GM12878 (cell line): ENCODE measurements at regions not wholly inside any gene's neighbourhood (a gene's known extent, or its start where the extent isn't known, plus 50 kb on each side); places are given as distances from the start of the nearest gene placed in this dataset.

Source experiments
- ATAC-seq: fragments of 200-7000 bp; cut with Tn5 transposase; 3 replicates; pipeline ENCODE4 v1.9.1; 2020; ENCODE audit warnings: mild to moderate bottlenecking, moderate library complexity
- BruUV-seq: library from RNA; stranded (reverse); fragments of 400-500 nt; replicated peaks from 2 replicates; lab custom pipeline; 2021; lab: Mats Ljungman, UMichigan
- CTCF ChIA-PET: fragments of 300-600 bp; sonication (Branson Sonifier 250); formaldehyde crosslinking; extraction: SDS; loops from one replicate; lab custom pipeline; 2021; ENCODE audit warnings: inconsistent platforms; lab: Yijun Ruan, JAX
- POLR2A ChIA-PET: fragments of 350-600 bp; formaldehyde crosslinking; extraction: SDS; loops from one replicate; lab custom pipeline; 2021; ENCODE audit warnings: inconsistent platforms; lab: Charles Lee
- RAD21 ChIA-PET: fragments of 300-600 bp; sonication (Branson Sonifier 250); formaldehyde crosslinking; loops from one replicate; lab custom pipeline; 2023; ENCODE audit warnings: antibody characterized with exemption; ENCODE audit not compliant: unreplicated experiment; lab: Charles Lee
- SMC1A ChIA-PET: fragments of 300-600 bp; sonication (Branson Sonifier 250); formaldehyde crosslinking; loops from one replicate; lab custom pipeline; 2023; ENCODE audit not compliant: unreplicated experiment, uncharacterized antibody; lab: Charles Lee
- DNase-seq: peaks from one replicate; pipeline ENCODE4 v3.0.0-alpha.2; 2011; ENCODE audit warnings: low read depth, low spot score
- FAIRE-seq: peaks from 3 replicates; lab custom pipeline; 2011; peaks lifted over from hg19 to GRCh38; lab: Jason Lieb, UNC
- H2AFZ ChIP-seq: 2 replicates; pipeline ENCODE4 v1.6.0; 2011; ENCODE audit warnings: low read depth, low read length, control low read depth; ENCODE audit not compliant: control insufficient read depth
- H3K27ac ChIP-seq: 2 replicates; pipeline ENCODE4 v1.5.1; 2011; ENCODE audit warnings: control low read depth; ENCODE audit not compliant: control insufficient read depth, insufficient read depth
- H3K27me3 ChIP-seq, 2 experiments: replicated peaks in 1 of 2; 2 replicates each; pipeline versions ENCODE4 v1.6.0 to v1.6.1; 2011; ENCODE audit warnings: low read length in 1 of 2; ENCODE audit not compliant: control insufficient read depth in 2 of 2, insufficient read depth in 2 of 2
- H3K36me3 ChIP-seq, 2 experiments: 2 replicates each; pipeline ENCODE4 v1.5.1; 2011; ENCODE audit warnings: low read length in 1 of 2; ENCODE audit not compliant: control insufficient read depth in 2 of 2, insufficient read depth in 2 of 2
- H3K4me1 ChIP-seq: 2 replicates; pipeline ENCODE4 v1.6.1; 2011; ENCODE audit warnings: mild to moderate bottlenecking, low read length, moderate library complexity, mixed read lengths; ENCODE audit not compliant: control insufficient read depth, insufficient read depth
- H3K4me2 ChIP-seq: 2 replicates; pipeline ENCODE4 v1.6.0; 2011; ENCODE audit warnings: control low read depth; ENCODE audit not compliant: control insufficient read depth, insufficient read depth
- H3K4me3 ChIP-seq: fragments of 200-600 bp; sonication (generic); 2 replicates; pipeline ENCODE4 v1.5.1; 2016
- H3K79me2 ChIP-seq: 2 replicates; pipeline ENCODE4 v1.6.0; 2011; ENCODE audit warnings: low read length; ENCODE audit not compliant: control insufficient read depth, insufficient read depth
- H3K9ac ChIP-seq: 2 replicates; pipeline ENCODE4 v1.8.0; 2011; ENCODE audit warnings: low read length, control low read depth, mixed read lengths; ENCODE audit not compliant: control insufficient read depth, insufficient read depth
- H3K9me3 ChIP-seq: replicated peaks from 3 replicates; pipeline ENCODE4 v1.5.1; 2011; ENCODE audit warnings: mild to moderate bottlenecking, low read length; ENCODE audit not compliant: control insufficient read depth, insufficient read depth
- H4K20me1 ChIP-seq: 2 replicates; pipeline ENCODE4 v1.6.0; 2011; ENCODE audit not compliant: control insufficient read depth, insufficient read depth
- CBX5 ChIP-seq: sonication (generic); IDR thresholded peaks from 2 replicates; pipeline ENCODE4 v1.6.1; 2016; ENCODE audit warnings: low read depth, moderate library complexity, mild to moderate bottlenecking, inconsistent platforms
- IKZF2 ChIP-seq, 2 experiments: fragments of 450-650 bp; IDR thresholded peaks; 2 replicates each; pipeline ENCODE4 v1.6.1; 2017; ENCODE audit warnings: mild to moderate bottlenecking in 2 of 2, moderate library complexity in 2 of 2
- MEF2A ChIP-seq: IDR thresholded peaks from 2 replicates; pipeline ENCODE4 v1.6.1; 2011; ENCODE audit warnings: low read depth, mild to moderate bottlenecking, low read length, moderate library complexity; ENCODE audit not compliant: insufficient read depth
- MTA3 ChIP-seq: IDR thresholded peaks from 2 replicates; pipeline ENCODE4 v1.6.1; 2012; ENCODE audit warnings: low read length, inconsistent platforms, borderline replicate concordance
- NFIC ChIP-seq: IDR thresholded peaks from 2 replicates; pipeline ENCODE4 v1.6.1; 2012; ENCODE audit warnings: low read depth, mild to moderate bottlenecking, inconsistent platforms, low read length, moderate library complexity
- POU2F2 ChIP-seq: IDR thresholded peaks from 3 replicates; pipeline ENCODE4 v1.6.1; 2011; ENCODE audit warnings: low read depth, mild to moderate bottlenecking, low read length, borderline replicate concordance
- RFX5 ChIP-seq: IDR thresholded peaks from 2 replicates; pipeline ENCODE4 v1.6.1; 2011; ENCODE audit warnings: low read depth, low read length, improper control_type of control experiment
- RUNX3 ChIP-seq: IDR thresholded peaks from 2 replicates; pipeline ENCODE4 v1.6.1; 2012; ENCODE audit warnings: low read length, inconsistent platforms
- SMARCA5 ChIP-seq: fragments of 450-650 bp; IDR thresholded peaks from 2 replicates; pipeline ENCODE4 v1.6.1; 2017; ENCODE audit warnings: mild to moderate bottlenecking
- SUZ12 ChIP-seq: fragments of 200-600 bp; sonication (generic); IDR thresholded peaks from one replicate; pipeline ENCODE4 v1.6.1; 2018; ENCODE audit warnings: antibody characterized with exemption, mild to moderate bottlenecking; ENCODE audit not compliant: unreplicated experiment
- TCF12 ChIP-seq: IDR thresholded peaks from 2 replicates; pipeline ENCODE4 v1.6.1; 2011; ENCODE audit warnings: low read depth, mild to moderate bottlenecking, low read length
- ZNF24 ChIP-seq: fragments of 450-650 bp; IDR thresholded peaks from 2 replicates; pipeline ENCODE4 v1.6.1; 2017; ENCODE audit warnings: antibody characterized with exemption, mild to moderate bottlenecking
- WGBS: methylation state at CpG from one replicate; pipeline ENCODE4 v1.1.6; 2016; ENCODE audit warnings: low lambda C conversion rate; ENCODE audit not compliant: insufficient replicate concordance, insufficient coverage; ENCODE audit errors: missing lambda C conversion rate; 5-methylcytosine and 5-hydroxymethylcytosine counted together
- in situ Hi-C: fragments of 300-500 bp; cut with MboI; formaldehyde crosslinking; loops from 9 replicates; pipeline ENCODE4 v1.14.3; 2018; ENCODE audit warnings: mixed read lengths
- intact Hi-C: fragments of 100-400 bp; cut with micrococcal nuclease; formaldehyde crosslinking; loops from one replicate; pipeline ENCODE4 v1.14.2; 2022; ENCODE audit not compliant: unreplicated experiment
- TF ChIP-seq, protein P1 (sequence below): IDR thresholded peaks from 2 replicates; pipeline ENCODE4 v1.6.1; 2011; ENCODE audit warnings: borderline replicate concordance, low read depth, mild to moderate bottlenecking, moderate library complexity, low read length; ENCODE audit not compliant: insufficient read depth, poor library complexity, severe bottlenecking
- TF ChIP-seq, protein P2 (sequence below): fragments of 150-350 bp; IDR thresholded peaks from 2 replicates; pipeline ENCODE4 v1.6.1; 2016; ENCODE audit warnings: low read depth, low read length

GRCh38 chr2:142673836-142674235 lies 203.6 kb upstream of the KYNU start:
- no peaks in the 10 kb centered on the region for H3K9me3 ChIP-seq
- SMC1A ChIA-PET: interaction anchor here (0.9 kb wide), 1 partner anchor 306 kb away, joined by 4 read pairs; no protein-coding TSS in a partner anchor
- in situ Hi-C loops: no loop called here
- 31% methylated on average over 4 of the region's 4 CpGs for WGBS
- ATAC-seq (no peak), FAIRE-seq (no peak), DNase-seq (no peak)
- POLR2A ChIA-PET: interaction anchor here (0.6 to 0.7 kb wide), 2 partner anchors 78 to 180 kb away, joined by 3 to 5 read pairs; no protein-coding TSS in a partner anchor
- RAD21 ChIA-PET: no interaction called here
- no peak overlapping the region for H3K27ac ChIP-seq
- no peak overlapping the region for H2AFZ ChIP-seq
- H3K79me2 ChIP-seq: no peaks in the 10 kb centered on the region
- no peak for TF ChIP-seq IKZF2 (IDR thresholded peaks at IDR 0.05)
- no peak for TF ChIP-seq RUNX3
- no peak for TF ChIP-seq CBX5
- no peak for TF ChIP-seq POU2F2
- TF ChIP-seq, protein P1, sequence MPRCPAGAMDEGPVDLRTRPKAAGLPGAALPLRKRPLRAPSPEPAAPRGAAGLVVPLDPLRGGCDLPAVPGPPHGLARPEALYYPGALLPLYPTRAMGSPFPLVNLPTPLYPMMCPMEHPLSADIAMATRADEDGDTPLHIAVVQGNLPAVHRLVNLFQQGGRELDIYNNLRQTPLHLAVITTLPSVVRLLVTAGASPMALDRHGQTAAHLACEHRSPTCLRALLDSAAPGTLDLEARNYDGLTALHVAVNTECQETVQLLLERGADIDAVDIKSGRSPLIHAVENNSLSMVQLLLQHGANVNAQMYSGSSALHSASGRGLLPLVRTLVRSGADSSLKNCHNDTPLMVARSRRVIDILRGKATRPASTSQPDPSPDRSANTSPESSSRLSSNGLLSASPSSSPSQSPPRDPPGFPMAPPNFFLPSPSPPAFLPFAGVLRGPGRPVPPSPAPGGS: no peak
- no peak for TF ChIP-seq SUZ12
- TF ChIP-seq TCF12: no peak
- no peak for TF ChIP-seq MTA3
- TF ChIP-seq, protein P2, sequence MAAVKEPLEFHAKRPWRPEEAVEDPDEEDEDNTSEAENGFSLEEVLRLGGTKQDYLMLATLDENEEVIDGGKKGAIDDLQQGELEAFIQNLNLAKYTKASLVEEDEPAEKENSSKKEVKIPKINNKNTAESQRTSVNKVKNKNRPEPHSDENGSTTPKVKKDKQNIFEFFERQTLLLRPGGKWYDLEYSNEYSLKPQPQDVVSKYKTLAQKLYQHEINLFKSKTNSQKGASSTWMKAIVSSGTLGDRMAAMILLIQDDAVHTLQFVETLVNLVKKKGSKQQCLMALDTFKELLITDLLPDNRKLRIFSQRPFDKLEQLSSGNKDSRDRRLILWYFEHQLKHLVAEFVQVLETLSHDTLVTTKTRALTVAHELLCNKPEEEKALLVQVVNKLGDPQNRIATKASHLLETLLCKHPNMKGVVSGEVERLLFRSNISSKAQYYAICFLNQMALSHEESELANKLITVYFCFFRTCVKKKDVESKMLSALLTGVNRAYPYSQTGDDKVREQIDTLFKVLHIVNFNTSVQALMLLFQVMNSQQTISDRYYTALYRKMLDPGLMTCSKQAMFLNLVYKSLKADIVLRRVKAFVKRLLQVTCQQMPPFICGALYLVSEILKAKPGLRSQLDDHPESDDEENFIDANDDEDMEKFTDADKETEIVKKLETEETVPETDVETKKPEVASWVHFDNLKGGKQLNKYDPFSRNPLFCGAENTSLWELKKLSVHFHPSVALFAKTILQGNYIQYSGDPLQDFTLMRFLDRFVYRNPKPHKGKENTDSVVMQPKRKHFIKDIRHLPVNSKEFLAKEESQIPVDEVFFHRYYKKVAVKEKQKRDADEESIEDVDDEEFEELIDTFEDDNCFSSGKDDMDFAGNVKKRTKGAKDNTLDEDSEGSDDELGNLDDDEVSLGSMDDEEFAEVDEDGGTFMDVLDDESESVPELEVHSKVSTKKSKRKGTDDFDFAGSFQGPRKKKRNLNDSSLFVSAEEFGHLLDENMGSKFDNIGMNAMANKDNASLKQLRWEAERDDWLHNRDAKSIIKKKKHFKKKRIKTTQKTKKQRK: no peak
- no peak for TF ChIP-seq RFX5
- TF ChIP-seq SMARCA5: no peak
- TF ChIP-seq NFIC: no peak
- no peak for TF ChIP-seq MEF2A
- TF ChIP-seq ZNF24: no peak
- no peaks in the 10 kb centered on the region for H3K36me3 ChIP-seq
- H4K20me1 ChIP-seq: no peaks in the 10 kb centered on the region
- BruUV-seq: no TSS peak
- CTCF ChIA-PET: interaction anchor here (0.6 to 1.1 kb wide), 3 partner anchors 34 to 306 kb away, joined by 3 to 5 read pairs (median 4); no protein-coding TSS in a partner anchor
- no peaks in the 10 kb centered on the region for H3K4me1 ChIP-seq
- intact Hi-C loops: no loop called here
- no peak overlapping the region for H3K4me2 ChIP-seq
- H3K4me3 ChIP-seq: no peak overlapping the region
- no peaks in the 10 kb centered on the region for H3K27me3 ChIP-seq
- no peak overlapping the region for H3K9ac ChIP-seq
